ENCODE measurements at regions not wholly inside any gene's neighbourhood (a gene's known extent, or its start where the extent isn't known, plus 50 kb on each side); places are given as distances from the start of the nearest gene placed in this dataset.

- Histone ChIP-seq H3K4me3 (no peak overlapping the region), H3K36me3 (no peaks in the 10 kb centered on the region), H3K27me3 (no peaks in the 10 kb centered on the region), H3K4me1 (no peaks in the 10 kb centered on the region), H3K9me3 (no peaks in the 10 kb centered on the region), H3K27ac (no peak overlapping the region)
- TF ChIP-seq, protein P1, sequence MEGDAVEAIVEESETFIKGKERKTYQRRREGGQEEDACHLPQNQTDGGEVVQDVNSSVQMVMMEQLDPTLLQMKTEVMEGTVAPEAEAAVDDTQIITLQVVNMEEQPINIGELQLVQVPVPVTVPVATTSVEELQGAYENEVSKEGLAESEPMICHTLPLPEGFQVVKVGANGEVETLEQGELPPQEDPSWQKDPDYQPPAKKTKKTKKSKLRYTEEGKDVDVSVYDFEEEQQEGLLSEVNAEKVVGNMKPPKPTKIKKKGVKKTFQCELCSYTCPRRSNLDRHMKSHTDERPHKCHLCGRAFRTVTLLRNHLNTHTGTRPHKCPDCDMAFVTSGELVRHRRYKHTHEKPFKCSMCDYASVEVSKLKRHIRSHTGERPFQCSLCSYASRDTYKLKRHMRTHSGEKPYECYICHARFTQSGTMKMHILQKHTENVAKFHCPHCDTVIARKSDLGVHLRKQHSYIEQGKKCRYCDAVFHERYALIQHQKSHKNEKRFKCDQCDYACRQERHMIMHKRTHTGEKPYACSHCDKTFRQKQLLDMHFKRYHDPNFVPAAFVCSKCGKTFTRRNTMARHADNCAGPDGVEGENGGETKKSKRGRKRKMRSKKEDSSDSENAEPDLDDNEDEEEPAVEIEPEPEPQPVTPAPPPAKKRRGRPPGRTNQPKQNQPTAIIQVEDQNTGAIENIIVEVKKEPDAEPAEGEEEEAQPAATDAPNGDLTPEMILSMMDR (IDR thresholded peaks at IDR 0.05), result no peak
- DNase-seq (ENCODE audit: low spot score in 2 of 2), result no peak
- intact Hi-C loops (cut with DNase I), result no loop called here
Observed at GRCh38 chr11:92391364-92391763, 166.7 kb downstream of the FAT3 start.

DNA sequence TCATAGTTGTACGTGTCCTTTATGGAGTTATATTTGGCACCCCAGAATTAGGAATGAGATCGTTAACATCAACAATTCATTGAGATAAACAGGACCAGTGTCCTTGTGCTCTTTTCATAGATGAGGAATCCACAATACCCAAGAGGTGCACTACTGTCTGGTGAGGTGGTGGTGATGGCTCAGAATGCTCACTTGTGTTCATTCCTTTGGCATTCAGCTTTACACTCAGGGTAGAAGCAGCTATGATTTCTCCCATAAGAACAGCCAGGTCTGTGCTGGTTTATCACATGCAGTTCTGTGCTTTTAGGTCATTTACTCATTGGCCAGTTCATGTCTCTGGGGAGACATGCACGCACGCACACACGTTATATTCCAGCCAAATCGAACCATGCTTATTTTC lies 167.2 kb downstream of the FAT3 start:
- TF ChIP-seq, protein P1 (IDR thresholded peaks at IDR 0.05), result no peak
- H3K27me3 ChIP-seq, result no peaks in the 10 kb centered on the region
- no peaks in the 10 kb centered on the region for H3K4me1 ChIP-seq
- intact Hi-C loops (cut with DNase I), result no loop called here
- no peak overlapping the region for H3K27ac ChIP-seq
- H3K36me3 ChIP-seq, result no peaks in the 10 kb centered on the region
- H3K4me3 ChIP-seq, result no peak overlapping the region
- no peak for DNase-seq (ENCODE audit: low spot score in 2 of 2)
- H3K9me3 ChIP-seq, result no peaks in the 10 kb centered on the region

DNA sequence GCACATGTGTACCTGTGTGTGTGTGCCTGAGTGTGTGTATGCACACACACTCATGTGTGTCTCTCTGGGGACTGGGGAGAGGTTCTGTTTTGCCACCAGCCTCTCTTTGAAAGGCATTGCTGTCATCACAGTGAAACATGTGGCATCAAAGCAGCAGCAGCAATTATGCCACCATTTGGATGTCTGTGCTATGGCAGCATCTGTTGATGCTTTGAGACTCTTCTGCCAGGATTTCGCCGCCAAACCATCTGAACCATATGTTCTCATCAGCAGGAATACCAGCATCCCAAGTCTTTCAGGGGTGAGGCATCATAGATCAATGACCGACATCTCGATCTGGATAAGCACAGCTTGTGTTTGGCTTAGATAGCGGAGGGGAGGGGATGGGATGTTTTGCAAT lies 168.6 kb downstream of the FAT3 start:
- no peaks in the 10 kb centered on the region for H3K9me3 ChIP-seq
- H3K36me3 ChIP-seq, result no peaks in the 10 kb centered on the region
- H3K27me3 ChIP-seq, result no peaks in the 10 kb centered on the region
- TF ChIP-seq, protein P1 (IDR thresholded peaks at IDR 0.05), result no peak
- H3K27ac ChIP-seq, result no peak overlapping the region
- H3K4me1 ChIP-seq, result no peaks in the 10 kb centered on the region
- DNase-seq (ENCODE audit: low spot score in 2 of 2), result no peak
- intact Hi-C loops (cut with DNase I), result no loop called here
- H3K4me3 ChIP-seq, result no peak overlapping the region

DNA sequence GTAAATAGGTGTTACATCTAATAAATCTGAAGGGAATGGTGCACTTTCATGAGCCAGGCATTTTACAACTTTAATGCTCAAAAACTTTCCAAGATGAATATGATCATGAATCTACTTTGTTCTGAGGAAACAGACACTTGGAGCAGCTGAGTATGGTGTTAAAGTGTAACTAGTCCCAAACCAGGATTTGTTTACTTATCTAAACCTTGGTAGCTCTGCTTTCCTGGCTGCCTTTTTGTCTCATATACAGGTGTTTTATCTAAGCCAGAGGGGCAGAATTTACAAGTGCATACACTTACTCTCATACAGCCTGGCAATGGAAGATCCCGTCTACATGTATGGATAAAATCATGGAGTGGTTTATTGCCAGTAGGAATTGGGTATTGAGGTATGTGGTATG lies 171.5 kb downstream of the FAT3 start:
- H3K36me3 ChIP-seq, result no peaks in the 10 kb centered on the region
- no peak for DNase-seq (ENCODE audit: low spot score in 2 of 2)
- TF ChIP-seq, protein P1 (IDR thresholded peaks at IDR 0.05), result no peak
- intact Hi-C loops (cut with DNase I), result no loop called here
- no peaks in the 10 kb centered on the region for H3K4me1 ChIP-seq
- no peak overlapping the region for H3K27ac ChIP-seq
- no peaks in the 10 kb centered on the region for H3K9me3 ChIP-seq
- no peaks in the 10 kb centered on the region for H3K27me3 ChIP-seq
- no peak overlapping the region for H3K4me3 ChIP-seq

- TF ChIP-seq, protein P1 (IDR thresholded peaks at IDR 0.05), result no peak
- H3K4me3 ChIP-seq, result no peak overlapping the region
- no peaks in the 10 kb centered on the region for H3K36me3 ChIP-seq
- H3K4me1 ChIP-seq, result no peaks in the 10 kb centered on the region
- H3K27ac ChIP-seq, result no peak overlapping the region
- no peaks in the 10 kb centered on the region for H3K27me3 ChIP-seq
- no peak for DNase-seq (ENCODE audit: low spot score in 2 of 2)
- no peaks in the 10 kb centered on the region for H3K9me3 ChIP-seq
- intact Hi-C loops (cut with DNase I), result no loop called here
Observed at GRCh38 chr11:92397221-92397755, 172.7 kb downstream of the FAT3 start.

DNA sequence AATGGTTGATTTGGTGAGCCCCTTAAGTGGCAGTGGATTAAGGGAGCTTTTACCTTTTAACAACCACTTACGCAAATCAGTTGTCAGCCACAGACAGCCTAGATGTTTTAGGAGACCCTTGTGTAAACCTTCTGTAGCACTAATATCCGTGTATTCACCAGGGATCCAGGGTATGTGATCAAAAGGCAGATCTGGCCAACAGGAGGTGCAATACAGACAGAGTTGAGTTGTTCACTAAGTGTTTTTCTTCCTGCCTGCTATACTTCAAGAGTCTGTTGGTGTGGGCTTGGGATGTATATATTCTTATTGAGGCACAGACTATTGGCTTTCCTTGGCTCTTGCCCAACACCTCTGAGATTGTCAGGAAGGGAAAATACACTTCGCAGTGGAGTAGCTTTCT lies 175.1 kb downstream of the FAT3 start:
- Histone ChIP-seq H3K27ac (no peak overlapping the region), H3K9me3 (no peaks in the 10 kb centered on the region), H3K36me3 (no peaks in the 10 kb centered on the region), H3K27me3 (no peaks in the 10 kb centered on the region), H3K4me3 (no peak overlapping the region), H3K4me1 (no peaks in the 10 kb centered on the region)
- intact Hi-C loops (cut with DNase I), result no loop called here
- TF ChIP-seq, protein P1 (IDR thresholded peaks at IDR 0.05), result no peak
- DNase-seq (ENCODE audit: low spot score in 2 of 2), result no peak

All from ascending aorta (tissue), 2 donors.